HCT116 (cell line): ENCODE measurements at regions not wholly inside any gene's neighbourhood (a gene's known extent, or its start where the extent isn't known, plus 50 kb on each side); places are given as distances from the start of the nearest gene placed in this dataset.
"Not testable (repeated sequence)": the region's sequence is repeated elsewhere in the genome, so short reads cannot be mapped to it uniquely, and the experiment has no call there.

ENCODE experiments used
- ATAC-seq: fragments of 200-7000 bp; cut with Tn5 transposase; 2 replicates; pipeline ENCODE4 v1.9.1; 2020; ENCODE audit warnings: mild to moderate bottlenecking, moderate library complexity
- BruUV-seq: library from RNA; stranded (reverse); fragments of 400-500 nt; replicated peaks from 2 replicates; lab custom pipeline; 2021; lab: Mats Ljungman, UMichigan
- CTCF ChIA-PET: fragments of 300-600 bp; sonication (Branson Sonifier 250); formaldehyde crosslinking; loops from one replicate; lab custom pipeline; 2021; ENCODE audit warnings: antibody characterized with exemption; lab: Charles Lee
- POLR2A ChIA-PET: fragments of 300-600, 350-600 bp; sonication (Branson Sonifier 250); formaldehyde crosslinking; loops from one replicate; lab custom pipeline; 2021; ENCODE audit warnings: antibody characterized with exemption; lab: Charles Lee
- RAD21 ChIA-PET, 2 experiments: fragments of 300-600 bp; sonication (Branson Sonifier 250); formaldehyde crosslinking; loops; one replicate each; lab custom pipeline; 2023; ENCODE audit warnings: low total read pairs in 2 of 2; ENCODE audit not compliant: uncharacterized antibody in 2 of 2, unreplicated experiment in 2 of 2, low non-redundant PET in 1 of 2; lab: Charles Lee
- DNase-seq: peaks from one replicate; pipeline ENCODE4 v3.0.0-alpha.2; 2010; ENCODE audit warnings: low read depth, low spot score
- H2AFZ ChIP-seq: fragments of 200-600 bp; shearing (Covaris generic), sonication (generic); 2 replicates; pipeline ENCODE4 v1.6.1; 2017; ENCODE audit warnings: low read depth, mixed run types, mixed read lengths, antibody characterized with exemption, low read length; ENCODE audit not compliant: poor library complexity, severe bottlenecking
- H3K27ac ChIP-seq: 2 replicates; pipeline ENCODE4 v1.5.1; 2012; ENCODE audit warnings: low read depth, low read length
- H3K27me3 ChIP-seq: fragments of 200-600 bp; sonication (generic); 2 replicates; pipeline ENCODE4 v1.6.1; 2016; ENCODE audit warnings: mixed run types, low read length, mixed read lengths; ENCODE audit not compliant: insufficient read depth
- H3K36me3 ChIP-seq, 2 experiments: fragments of 200-500 bp in 1 of 2; fragments of 200-600 bp in 1 of 2; sonication (Bioruptor generic) in 1 of 2; sonication (generic) in 1 of 2; 2 replicates each; pipeline versions ENCODE4 v1.5.1 to v1.6.1; 2014 to 2016; ENCODE audit warnings: low read length in 2 of 2, inconsistent platforms in 1 of 2, mixed read lengths in 1 of 2, mixed run types in 1 of 2; ENCODE audit not compliant: insufficient read depth in 2 of 2, control insufficient read depth in 1 of 2
- H3K4me1 ChIP-seq, 2 experiments: fragments of 200-600 bp in 1 of 2; sonication (generic) in 1 of 2; 2 replicates each; pipeline versions ENCODE4 v1.5.1 to v1.6.1; 2012 to 2017; ENCODE audit warnings: low read length in 2 of 2, inconsistent platforms in 1 of 2, mild to moderate bottlenecking in 1 of 2, mixed read lengths in 1 of 2, mixed run types in 1 of 2, moderate library complexity in 1 of 2; ENCODE audit not compliant: insufficient read depth in 2 of 2, control insufficient read depth in 1 of 2
- H3K4me2 ChIP-seq: fragments of 200-600 bp; sonication (generic); 2 replicates; pipeline ENCODE4 v1.6.1; 2017; ENCODE audit warnings: mixed run types, low read length, mixed read lengths
- H3K4me3 ChIP-seq, 2 experiments: fragments of 200-600 bp in 1 of 2; sonication (generic) in 1 of 2; replicated peaks in 1 of 2; 2 replicates each; pipeline ENCODE4 v1.5.1; 2011 to 2016; ENCODE audit warnings: low read length in 2 of 2, control low read depth in 1 of 2, low read depth in 1 of 2, mild to moderate bottlenecking in 1 of 2, mixed read lengths in 1 of 2, mixed run types in 1 of 2
- H3K79me2 ChIP-seq: fragments of 200-600 bp; sonication (generic); 2 replicates; pipeline ENCODE4 v1.6.1; 2017; ENCODE audit warnings: mild to moderate bottlenecking, mixed run types, low read length, moderate library complexity, mixed read lengths; ENCODE audit not compliant: insufficient read depth
- H3K9ac ChIP-seq: fragments of 200-600 bp; sonication (generic); 2 replicates; pipeline ENCODE4 v1.6.1; 2016; ENCODE audit warnings: low read length, mixed read lengths
- H3K9me2 ChIP-seq: fragments of 200-600 bp; sonication (generic), shearing (Covaris generic); 2 replicates; pipeline ENCODE4 v1.6.1; 2017; ENCODE audit warnings: mixed run types, mild to moderate bottlenecking, moderate library complexity; ENCODE audit not compliant: insufficient read depth
- H3K9me3 ChIP-seq, 2 experiments: fragments of 200-500 bp in 1 of 2; fragments of 200-600 bp in 1 of 2; sonication (Bioruptor generic) in 1 of 2; sonication (generic) in 1 of 2; 2 replicates each; pipeline ENCODE4 v1.6.1; 2014 to 2017; ENCODE audit warnings: low read length in 2 of 2, mixed read lengths in 2 of 2, inconsistent platforms in 1 of 2, low read depth in 1 of 2, mild to moderate bottlenecking in 1 of 2, mixed run types in 1 of 2, moderate library complexity in 1 of 2; ENCODE audit not compliant: control insufficient read depth in 1 of 2, insufficient read depth in 1 of 2
- H4K20me1 ChIP-seq: fragments of 200-600 bp; sonication (generic), shearing (Covaris generic); 2 replicates; pipeline ENCODE4 v1.6.1; 2017; ENCODE audit warnings: mixed run types, mild to moderate bottlenecking, moderate library complexity; ENCODE audit not compliant: insufficient read depth
- MAX ChIP-seq: IDR thresholded peaks from 2 replicates; pipeline ENCODE4 v1.6.1; 2012
- POLR2AphosphoS5 ChIP-seq: IDR thresholded peaks from 2 replicates; pipeline ENCODE4 v1.6.1; 2011; ENCODE audit warnings: mild to moderate bottlenecking, low read depth, low read length, moderate library complexity
- intact Hi-C: fragments of 100-400 bp; cut with micrococcal nuclease; formaldehyde crosslinking; loops from 2 replicates; pipeline ENCODE4 v1.10.0; 2022

- intact Hi-C loops, CTCF ChIA-PET, H2AFZ ChIP-seq, H3K4me3 ChIP-seq, H3K9me3 ChIP-seq, H3K4me1 ChIP-seq, H3K9me2 ChIP-seq, POLR2A ChIA-PET, H3K4me2 ChIP-seq, H3K9ac ChIP-seq, BruUV-seq, DNase-seq, H3K36me3 ChIP-seq, ATAC-seq, H3K27ac ChIP-seq, H3K79me2 ChIP-seq, RAD21 ChIA-PET, H4K20me1 ChIP-seq, H3K27me3 ChIP-seq: not testable (repeated sequence)
These were observed 54.7 kb downstream of the PROP1 start for GRCh38 chr5:177941386-177941785.

GRCh38 chr5:177939246-177940171, 56.5 kb downstream of the PROP1 start:
- RAD21 ChIA-PET, CTCF ChIA-PET, H3K36me3 ChIP-seq, H3K27me3 ChIP-seq, BruUV-seq, H3K4me1 ChIP-seq, H3K27ac ChIP-seq, H2AFZ ChIP-seq, H3K9me2 ChIP-seq, intact Hi-C loops, POLR2A ChIA-PET, H3K79me2 ChIP-seq, H4K20me1 ChIP-seq, H3K9me3 ChIP-seq: not testable (repeated sequence)
- Histone ChIP-seq H3K9ac (peak overlapping the region; percentile 20; the same call in 1 of the 2 replicates), H3K4me3 (peak overlapping the region; percentile 43 to 58), H3K4me2 (peak overlapping the region; percentile 68)
- ATAC-seq (peak; percentile 95), DNase-seq (peak; percentile 7)
- TF ChIP-seq POLR2AphosphoS5 (peak; percentile 18; the same call in 1 of the 2 replicates), MAX (peak; percentile 41)

- Histone ChIP-seq H3K4me2 (peak overlapping the region; percentile 68), H3K4me3 (peak overlapping the region; percentile 43 to 58)
- BruUV-seq, H3K36me3 ChIP-seq, H3K27ac ChIP-seq, RAD21 ChIA-PET, H2AFZ ChIP-seq, H3K79me2 ChIP-seq, intact Hi-C loops, H3K4me1 ChIP-seq, POLR2A ChIA-PET, DNase-seq, H3K27me3 ChIP-seq, H3K9me3 ChIP-seq, H3K9ac ChIP-seq, CTCF ChIA-PET, H3K9me2 ChIP-seq, H4K20me1 ChIP-seq: not testable (repeated sequence)
- peak; percentile 7 for ATAC-seq
These were observed 57.3 kb downstream of the PROP1 start for GRCh38 chr5:177938767-177939166.
